Gastrocnemius medialis (tissue), 4 donors: ENCODE measurements at regions not wholly inside any gene's neighbourhood (a gene's known extent, or its start where the extent isn't known, plus 50 kb on each side); places are given as distances from the start of the nearest gene placed in this dataset.

Experiments used
- CTCF ChIP-seq, 5 experiments: fragments of 450-650 bp in 3 of 5; fragments of 200-600 bp in 2 of 5; sonication (generic) in 2 of 5; IDR thresholded peaks in 4 of 5; conservative IDR thresholded peaks in 1 of 5; 1 replicate in 4 of 5; 2 replicates in 1 of 5; pipeline ENCODE4 v1.5.1; 2016 to 2019; ENCODE audit warnings: antibody characterized with exemption in 5 of 5, mild to moderate bottlenecking in 3 of 5, moderate library complexity in 3 of 5
- POLR2A ChIP-seq, 2 donors: fragments of 450-650 bp; IDR thresholded peaks; one replicate each; pipeline ENCODE4 v1.6.1; 2017; ENCODE audit warnings: antibody characterized with exemption in 2 of 2, mild to moderate bottlenecking in 2 of 2, moderate library complexity in 2 of 2

- no peak for TF ChIP-seq CTCF (IDR thresholded peaks at IDR 0.05 in 4 of 5, conservative IDR thresholded peaks at IDR 0.05 in 1 of 5)
- TF ChIP-seq POLR2A (IDR thresholded peaks at IDR 0.05): no peak
Measured at GRCh38 chrX:97672138-97672537, 788.4 kb downstream of the RPA4 start.
